ENCODE measurements at regions not wholly inside any gene's neighbourhood (a gene's known extent, or its start where the extent isn't known, plus 50 kb on each side); places are given as distances from the start of the nearest gene placed in this dataset.

DNA sequence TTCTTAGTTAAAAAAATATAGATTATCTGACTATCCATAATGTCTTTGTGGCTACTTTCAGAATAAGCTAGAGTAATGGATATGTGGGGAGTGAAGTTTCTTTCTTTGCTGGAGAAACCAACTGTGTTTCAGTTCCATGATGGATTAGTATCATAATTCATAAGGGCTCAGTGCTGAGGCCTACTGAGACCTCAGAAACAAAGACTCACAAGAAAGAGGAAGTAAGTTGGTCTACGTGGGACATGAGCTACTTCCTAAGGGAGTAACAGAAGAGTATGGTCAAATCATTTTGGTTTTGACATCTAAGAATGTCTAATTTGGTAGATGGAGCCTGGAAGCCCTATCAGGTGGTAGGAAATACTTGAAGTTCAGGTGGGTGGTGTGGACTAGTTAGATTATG is 99.0 kb upstream of the HTR2A start:
- H3K27me3 Mint-ChIP-seq (ENCODE audit: insufficient read depth) = peaks cover 2% of the 10 kb centered on the region
- H3K4me3 Mint-ChIP-seq = no peak overlapping the region
- DNase-seq = no peak
- H3K36me3 Mint-ChIP-seq (ENCODE audit: low read depth) = no peaks in the 10 kb centered on the region
- H3K4me1 Mint-ChIP-seq (ENCODE audit: low read depth) = no peaks in the 10 kb centered on the region; the same call in 1 of the 2 replicates
- no peaks in the 10 kb centered on the region; the same call in 1 of the 2 replicates for H3K9me3 Mint-ChIP-seq
- no peak for TF ChIP-seq CTCF (IDR thresholded peaks at IDR 0.05)
- no peak overlapping the region for H3K27ac Mint-ChIP-seq

GRCh38 chr13:46994492-46994891 is 97.6 kb upstream of the HTR2A start:
- H3K27ac Mint-ChIP-seq = no peak overlapping the region
- no peaks in the 10 kb centered on the region for H3K36me3 Mint-ChIP-seq (ENCODE audit: low read depth)
- H3K4me3 Mint-ChIP-seq = no peak overlapping the region
- DNase-seq = no peak
- no peaks in the 10 kb centered on the region; the same call in 1 of the 2 replicates for H3K9me3 Mint-ChIP-seq
- H3K4me1 Mint-ChIP-seq (ENCODE audit: low read depth) = no peaks in the 10 kb centered on the region
- TF ChIP-seq CTCF (IDR thresholded peaks at IDR 0.05) = no peak
- peaks cover 4% of the 10 kb centered on the region for H3K27me3 Mint-ChIP-seq (ENCODE audit: insufficient read depth)

- no peak for DNase-seq
- H3K27ac Mint-ChIP-seq = no peak overlapping the region
- TF ChIP-seq CTCF (IDR thresholded peaks at IDR 0.05) = peak; percentile 48; the same call in 1 of the 2 replicates
Observed at GRCh38 chr13:46992383-46992952, 95.6 kb upstream of the HTR2A start.

GRCh38 chr13:46983881-46984280 is 87.0 kb upstream of the HTR2A start:
- no peak overlapping the region for H3K27ac Mint-ChIP-seq
- no peaks in the 10 kb centered on the region for H3K27me3 Mint-ChIP-seq (ENCODE audit: insufficient read depth)
- no peaks in the 10 kb centered on the region; the same call in 1 of the 2 replicates for H3K9me3 Mint-ChIP-seq
- no peak for TF ChIP-seq CTCF (IDR thresholded peaks at IDR 0.05)
- H3K4me3 Mint-ChIP-seq = no peak overlapping the region
- no peak for DNase-seq
- peaks cover 6% of the 10 kb centered on the region; the same call in 1 of the 2 replicates for H3K4me1 Mint-ChIP-seq (ENCODE audit: low read depth)
- no peaks in the 10 kb centered on the region for H3K36me3 Mint-ChIP-seq (ENCODE audit: low read depth)

More at GRCh38 chr13:46992383-46992952, 95.6 kb upstream of the HTR2A start:
- Mint-ChIP-seq H3K4me3 (no peak overlapping the region), H3K9me3 (no peaks in the 10 kb centered on the region; the same call in 1 of the 2 replicates), H3K36me3 (ENCODE audit: low read depth) (no peaks in the 10 kb centered on the region), H3K27me3 (ENCODE audit: insufficient read depth) (peaks cover 4% of the 10 kb centered on the region), H3K4me1 (ENCODE audit: low read depth) (no peaks in the 10 kb centered on the region)

DNA sequence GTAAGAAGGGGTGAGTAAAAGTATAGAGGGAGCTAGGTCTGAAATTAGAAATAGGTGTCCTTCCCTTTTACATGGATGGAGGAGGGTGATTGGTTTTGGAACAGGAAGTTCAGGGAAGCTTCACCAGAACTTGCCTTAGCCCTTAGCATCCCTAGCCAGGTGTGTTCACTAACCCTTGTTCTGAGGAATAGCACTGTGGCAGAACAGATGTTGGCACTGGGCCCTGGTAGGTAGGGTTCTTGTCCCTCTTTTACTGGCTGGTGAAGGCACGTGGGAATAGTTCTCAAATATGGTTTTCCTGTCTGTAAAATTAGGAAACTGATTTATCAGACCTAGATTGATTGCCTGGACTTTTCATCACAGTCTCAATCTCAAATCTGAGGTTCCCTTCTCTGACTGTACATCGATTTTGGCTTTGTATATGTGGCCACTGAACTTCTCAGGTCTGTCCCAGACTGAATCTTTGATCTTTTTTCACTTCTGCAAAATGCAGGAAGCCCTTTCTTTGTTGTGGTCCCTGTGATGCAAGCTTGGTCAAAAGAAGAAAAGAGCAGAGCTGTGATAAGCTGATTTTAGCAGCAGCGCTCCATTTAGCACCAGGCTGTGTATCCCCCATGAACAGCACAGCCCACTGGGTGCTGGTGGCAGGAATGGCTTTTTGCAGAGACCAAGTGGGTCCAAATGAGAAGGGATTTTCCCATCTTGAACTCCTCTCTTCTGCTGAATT is 86.2 kb upstream of the HTR2A start:
- no peaks in the 10 kb centered on the region for H3K9me3 Mint-ChIP-seq
- no peak for TF ChIP-seq CTCF (IDR thresholded peaks at IDR 0.05)

More for the DNA sequence above, 86.2 kb upstream of the HTR2A start:
- no peak for DNase-seq
- H3K4me3 Mint-ChIP-seq = no peak overlapping the region
- peaks cover 6% of the 10 kb centered on the region; the same call in 1 of the 2 replicates for H3K4me1 Mint-ChIP-seq (ENCODE audit: low read depth)
- H3K27ac Mint-ChIP-seq = no peak overlapping the region
- H3K36me3 Mint-ChIP-seq (ENCODE audit: low read depth) = no peaks in the 10 kb centered on the region
- H3K27me3 Mint-ChIP-seq (ENCODE audit: insufficient read depth) = no peaks in the 10 kb centered on the region
